Hypothalamus (tissue), 51 donors: ENCODE measurements at regions not wholly inside any gene's neighbourhood (a gene's known extent, or its start where the extent isn't known, plus 50 kb on each side); places are given as distances from the start of the nearest gene placed in this dataset.

Source experiments
- DNase-seq, 51 donors: peaks; one replicate each; lab custom pipeline; 2025; lab: John Stamatoyannopoulos, UW

DNA sequence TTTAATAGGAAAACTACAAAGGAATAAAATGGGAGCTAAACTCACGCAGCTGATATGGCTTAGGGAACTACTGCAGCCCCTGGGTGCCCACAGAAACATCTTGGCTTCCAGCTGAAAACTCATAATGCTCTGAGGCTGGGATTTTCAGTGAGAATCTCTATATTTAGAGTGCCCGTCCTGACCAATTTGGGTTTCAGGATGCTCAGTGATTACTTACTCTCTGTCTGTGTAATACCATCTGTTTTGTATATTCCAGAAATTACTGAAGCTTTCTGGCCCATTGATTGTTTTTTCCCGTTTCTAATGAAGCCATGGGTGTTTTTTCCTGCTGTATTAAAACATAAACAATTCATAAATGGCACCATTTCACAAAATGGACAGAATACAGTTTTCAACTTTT is 50.6 kb upstream of the ZNF385D start:
- DNase-seq: no peak

DNA sequence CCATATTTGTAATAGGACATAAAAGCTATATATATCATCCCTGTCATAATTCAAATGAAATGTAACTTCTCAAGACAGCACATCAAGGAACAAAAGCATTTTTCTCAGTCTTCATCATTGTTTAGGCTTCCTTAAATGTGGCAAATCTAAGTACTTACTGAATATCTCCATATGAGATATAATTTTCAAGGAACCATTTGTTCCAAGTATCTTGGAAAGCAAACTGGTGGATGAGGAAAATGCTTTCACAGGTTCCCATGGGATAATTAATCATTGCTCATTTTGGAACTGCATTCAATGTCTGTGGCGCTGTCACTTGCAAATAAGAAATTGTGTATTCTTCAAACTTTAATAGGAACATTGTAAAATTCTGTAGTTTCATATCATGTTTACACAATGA is 52.6 kb upstream of the ZNF385D start:
- no peak for DNase-seq

DNA sequence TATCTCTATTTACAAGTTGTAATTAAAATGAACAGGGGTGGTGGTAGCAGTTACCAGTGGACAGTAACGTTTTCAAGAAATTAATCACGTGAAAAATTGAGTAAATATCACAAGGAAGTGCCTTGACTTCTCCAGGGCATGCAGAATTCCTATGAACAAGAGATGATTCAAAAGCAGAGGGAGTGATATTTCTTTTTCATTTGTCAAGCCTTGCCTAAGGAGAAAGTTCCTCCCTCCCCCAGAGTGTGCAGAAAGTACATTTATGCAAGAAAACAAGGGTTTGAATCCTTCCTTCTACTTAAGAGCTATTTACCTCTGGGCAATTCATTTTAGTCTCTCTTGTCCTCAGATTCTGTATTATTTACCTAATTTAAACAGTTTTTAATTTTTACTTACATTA is 53.3 kb upstream of the ZNF385D start:
- DNase-seq: no peak

DNA sequence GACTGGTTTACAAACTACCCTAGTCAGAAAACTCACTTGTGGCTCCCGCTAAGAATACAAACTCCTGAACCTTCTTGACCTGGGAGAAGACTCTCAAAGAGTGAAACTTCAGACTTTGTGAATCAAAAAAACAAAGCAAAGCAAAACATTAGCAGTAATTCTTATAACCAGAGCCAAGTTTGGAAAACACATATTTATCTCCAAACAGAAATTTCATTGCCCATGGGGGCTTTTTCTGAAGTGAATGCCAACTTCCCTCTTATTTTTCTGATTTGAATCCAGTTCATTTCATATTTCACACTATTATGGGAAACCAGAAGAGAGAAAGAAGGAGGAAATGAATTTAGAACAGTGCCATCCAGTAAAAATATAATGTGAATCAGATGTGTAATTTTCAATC is 55.7 kb upstream of the ZNF385D start:
- no peak for DNase-seq

DNA sequence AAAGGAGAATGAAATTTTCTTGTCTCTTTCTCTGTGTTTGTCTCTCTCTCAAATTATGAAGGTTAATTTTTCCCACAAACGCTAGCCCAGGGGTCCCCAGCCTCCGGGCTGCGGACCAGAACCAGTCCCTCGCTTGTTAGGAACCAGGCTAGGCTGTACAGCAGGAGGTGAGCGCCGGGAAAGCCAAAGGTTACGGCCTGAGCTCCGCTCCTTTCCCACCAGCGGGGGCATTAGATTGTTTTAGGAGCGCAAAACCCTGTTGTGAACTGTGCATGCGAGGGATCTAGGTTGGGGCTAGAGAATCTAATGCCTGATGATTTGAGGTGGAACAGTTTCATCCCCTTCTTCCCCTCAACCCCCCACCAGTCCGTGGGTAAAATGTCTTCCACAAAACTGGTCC is 74.7 kb upstream of the ZNF385D start:
- DNase-seq: no peak

DNA sequence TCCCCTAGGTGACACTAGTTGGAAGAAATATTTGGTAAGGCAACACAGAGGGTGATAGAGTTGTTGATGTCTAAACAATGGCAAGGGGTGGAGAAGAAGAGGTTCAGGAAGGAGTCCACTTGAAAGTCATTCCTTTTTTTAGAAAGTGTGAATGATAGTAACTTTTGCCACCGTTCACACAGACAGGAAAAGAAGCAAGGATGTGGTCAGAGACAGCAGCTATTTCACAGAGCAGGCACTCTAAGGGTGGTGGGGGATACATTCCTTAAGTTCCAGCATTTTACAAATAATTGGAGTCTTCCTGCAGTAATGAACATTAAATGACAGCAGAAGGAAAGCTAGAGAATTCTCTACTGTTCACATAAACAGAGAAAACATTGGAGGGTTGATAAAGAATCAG is 75.4 kb upstream of the ZNF385D start:
- DNase-seq: no peak

DNA sequence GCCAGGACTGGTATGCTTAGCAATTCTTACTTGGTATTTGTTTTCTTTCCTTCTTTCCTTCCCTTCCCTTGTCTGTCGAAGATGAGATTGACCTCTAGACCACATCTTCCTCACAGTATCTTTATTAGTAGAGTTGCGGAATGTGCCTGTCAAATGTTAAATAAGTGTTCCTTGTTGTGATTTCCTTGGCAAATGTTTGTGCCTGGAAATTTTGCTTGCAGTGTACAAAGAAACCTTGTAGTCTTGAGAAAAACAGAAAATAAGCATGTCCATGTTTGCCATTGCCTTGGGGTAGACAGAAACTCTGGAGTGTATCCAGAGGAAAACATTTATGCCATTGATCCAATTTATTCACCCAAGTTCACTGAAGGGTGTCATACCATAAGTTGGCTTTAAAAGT is 79.5 kb upstream of the ZNF385D start:
- no peak for DNase-seq

DNA sequence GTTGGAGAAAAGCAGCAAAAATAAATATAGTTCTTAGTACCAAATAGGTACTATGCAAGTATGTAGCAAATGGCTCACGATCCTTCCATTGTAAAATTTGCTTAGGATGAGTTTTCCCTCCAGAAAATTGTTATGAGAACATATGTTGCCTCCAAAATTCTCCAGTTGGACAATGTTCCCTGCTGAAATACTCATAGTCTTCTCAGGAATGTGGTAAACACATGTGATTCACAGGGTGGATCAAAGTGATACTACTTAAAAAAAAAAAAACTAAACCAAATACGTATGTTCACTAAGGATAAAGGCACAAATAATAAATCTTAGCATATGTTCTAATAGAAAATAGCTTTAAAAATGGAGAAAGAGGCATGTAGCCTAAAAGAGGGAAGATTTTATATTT is 84.3 kb upstream of the ZNF385D start:
- DNase-seq: no peak

DNA sequence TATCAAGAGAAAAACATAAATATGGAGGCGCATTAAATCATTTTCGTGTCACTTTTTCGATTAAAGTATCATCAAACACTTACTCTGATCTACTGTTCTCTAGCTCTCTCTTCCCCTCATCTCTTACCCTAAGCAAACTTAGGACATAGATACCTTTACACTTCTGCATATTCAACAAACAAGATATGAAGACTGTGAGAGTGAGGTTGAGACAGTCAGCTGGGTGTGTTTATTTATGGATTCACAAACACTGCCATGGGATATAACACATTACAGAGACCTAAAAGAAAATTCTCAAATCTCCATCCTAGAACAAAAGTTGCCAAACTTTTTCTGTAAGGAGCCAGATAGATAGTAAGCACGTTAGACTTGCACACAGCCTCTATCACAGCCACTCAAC is 85.2 kb upstream of the ZNF385D start:
- no peak for DNase-seq

DNA sequence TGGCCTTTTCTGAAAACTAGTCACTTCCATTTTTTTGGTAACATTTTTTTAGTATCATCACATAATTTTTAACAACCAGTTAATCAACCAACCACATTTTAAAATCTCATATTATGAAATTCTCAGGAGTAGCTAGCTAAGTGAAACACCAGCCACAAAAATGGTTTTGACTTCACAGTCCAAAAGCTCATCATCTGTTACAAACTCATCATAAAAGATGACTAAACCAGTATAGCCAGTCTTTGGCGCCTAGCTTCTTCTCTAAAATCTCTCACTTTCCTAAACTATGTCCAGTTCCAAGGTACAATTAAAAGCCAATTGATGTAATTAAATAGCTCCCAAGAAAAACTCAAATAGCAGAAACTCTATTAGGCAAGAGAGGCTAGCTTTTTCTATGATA is 88.2 kb upstream of the ZNF385D start:
- DNase-seq: no peak

DNA sequence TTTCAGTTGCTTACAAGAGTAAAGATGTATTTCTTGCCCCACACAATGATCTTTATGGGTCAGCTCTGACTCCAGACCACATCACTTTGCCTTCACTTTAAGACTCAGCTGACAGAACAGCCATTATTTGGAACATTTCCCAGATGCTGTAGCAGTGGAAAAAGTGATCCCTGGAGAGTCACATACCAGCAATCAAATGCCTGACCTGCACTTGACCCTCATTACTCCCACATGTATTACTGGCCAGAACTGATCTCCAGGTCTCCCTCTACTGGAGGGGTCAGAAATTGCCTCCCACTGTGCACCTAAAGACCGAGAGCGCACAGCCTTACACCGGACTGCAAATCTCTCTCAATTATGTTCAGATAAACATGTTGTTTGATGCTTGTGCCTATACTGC is 88.6 kb upstream of the ZNF385D start:
- no peak for DNase-seq

DNA sequence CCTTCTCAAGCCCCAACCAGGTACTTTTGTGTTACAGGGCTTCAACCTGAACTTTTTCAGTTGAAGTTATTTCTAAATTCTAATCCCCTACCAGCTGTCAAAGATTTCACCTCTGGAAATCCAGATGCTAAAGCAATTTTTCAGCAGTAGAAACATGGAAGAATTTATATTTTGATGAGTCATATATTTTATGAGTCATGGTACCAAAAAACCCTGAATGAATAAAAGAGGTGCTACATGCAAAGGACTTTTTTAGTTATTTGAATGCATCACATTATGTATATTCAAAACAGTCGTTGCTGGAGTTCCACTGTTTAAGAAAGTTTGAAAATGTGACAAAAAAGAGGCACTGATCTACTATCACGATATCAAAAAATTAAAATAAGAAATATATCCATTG is 96.0 kb upstream of the ZNF385D start:
- DNase-seq: no peak

DNA sequence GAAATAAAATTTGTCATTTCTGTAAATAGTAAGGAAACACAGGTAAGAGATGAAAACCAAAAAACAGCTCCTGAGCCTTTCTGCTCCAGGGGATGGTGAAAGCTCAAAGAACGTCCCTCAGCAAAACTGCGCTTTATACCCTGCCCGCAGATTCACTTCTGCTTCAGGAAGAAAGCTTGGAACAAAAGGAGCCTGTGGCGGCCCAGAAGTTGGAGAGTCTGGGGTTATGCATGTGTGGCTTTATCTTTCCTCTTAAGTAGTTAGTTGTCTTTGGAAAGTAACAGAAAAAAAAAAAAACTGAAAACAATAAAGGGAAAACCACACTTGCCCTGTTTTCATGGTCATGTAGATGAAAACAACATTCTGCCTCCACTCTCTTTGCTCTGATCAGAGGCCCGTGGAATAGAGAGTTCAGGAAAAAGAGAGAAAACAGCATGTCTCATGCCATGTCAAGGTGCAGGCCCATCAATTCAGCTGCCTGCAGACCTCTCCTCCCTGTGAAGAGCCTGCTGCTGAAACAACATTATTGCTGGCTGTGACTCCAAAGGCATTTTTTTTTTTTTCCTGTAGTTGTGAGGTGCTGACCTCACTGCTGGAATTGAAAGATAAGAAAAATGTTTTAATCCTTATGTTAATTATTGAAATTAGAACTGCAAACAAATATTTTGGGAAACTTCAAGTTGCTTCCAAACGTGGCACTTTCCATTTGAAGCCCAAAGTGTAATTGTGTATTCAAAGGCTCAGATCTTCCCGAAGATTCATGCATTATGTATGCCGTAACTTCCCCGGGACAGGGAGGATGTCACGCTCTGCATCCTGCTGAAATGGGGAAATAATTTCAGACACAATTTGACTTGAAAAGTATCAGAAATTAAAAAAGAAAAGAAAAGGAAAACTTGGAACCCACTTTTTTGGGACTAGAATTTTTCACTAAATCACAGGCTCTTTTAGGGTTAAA is 108.4 kb upstream of the ZNF385D start:
- no peak for DNase-seq

DNA sequence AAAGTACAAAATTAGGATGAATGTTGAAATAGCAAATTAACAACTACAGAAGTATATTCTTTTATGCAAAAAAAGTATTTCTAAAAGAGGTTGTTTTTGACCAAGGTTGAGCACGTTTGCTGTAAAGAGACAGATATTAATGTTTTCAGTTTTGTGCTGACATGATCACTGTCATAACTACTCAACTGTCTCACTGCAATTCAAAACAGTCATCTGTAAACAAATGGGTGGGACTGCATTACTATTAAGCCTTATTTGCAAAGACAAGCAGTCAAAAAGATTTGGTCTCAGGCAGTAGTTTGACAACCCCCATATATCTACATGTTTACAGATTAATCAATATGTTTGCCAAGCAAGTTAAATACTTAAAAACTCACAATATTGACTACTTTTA is 109.1 kb upstream of the ZNF385D start:
- DNase-seq: no peak

DNA sequence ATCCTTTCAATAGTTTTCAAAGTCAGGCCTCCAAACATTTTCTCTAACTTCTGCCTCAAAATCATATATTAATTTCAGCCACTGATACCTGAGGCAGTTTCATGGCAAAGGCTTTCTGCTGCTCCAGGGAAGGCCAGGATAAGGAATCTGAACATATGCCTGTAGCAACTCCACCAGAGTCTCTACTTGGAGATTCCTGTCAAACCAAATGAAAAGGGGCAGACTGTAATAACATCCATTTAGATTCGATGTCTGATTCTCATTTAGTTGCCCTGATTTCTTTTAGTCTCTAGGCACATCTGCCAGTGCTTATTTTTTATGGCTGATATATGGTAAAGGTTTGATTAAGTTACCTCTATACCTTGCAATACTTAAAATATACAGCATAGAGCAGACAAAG is 109.6 kb upstream of the ZNF385D start:
- DNase-seq: no peak

DNA sequence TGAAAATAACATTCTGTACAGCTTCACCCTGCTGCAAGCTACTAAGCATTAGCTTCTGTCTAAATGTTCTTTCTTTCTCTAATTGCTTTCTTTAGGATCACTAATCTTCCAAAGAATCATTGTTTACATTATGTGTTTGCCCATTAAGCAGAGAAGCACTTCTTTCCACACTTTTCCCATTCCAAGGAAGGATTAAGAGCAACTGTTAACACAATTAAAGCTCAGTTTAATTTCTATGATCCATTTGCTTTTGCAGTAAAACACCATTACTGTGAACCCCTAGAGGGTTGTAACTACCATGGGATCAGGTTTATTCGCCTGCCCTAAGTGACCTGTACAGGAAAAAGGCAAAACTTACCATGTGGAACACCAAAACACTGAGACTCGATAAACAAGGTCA is 125.8 kb upstream of the ZNF385D start:
- DNase-seq: no peak

DNA sequence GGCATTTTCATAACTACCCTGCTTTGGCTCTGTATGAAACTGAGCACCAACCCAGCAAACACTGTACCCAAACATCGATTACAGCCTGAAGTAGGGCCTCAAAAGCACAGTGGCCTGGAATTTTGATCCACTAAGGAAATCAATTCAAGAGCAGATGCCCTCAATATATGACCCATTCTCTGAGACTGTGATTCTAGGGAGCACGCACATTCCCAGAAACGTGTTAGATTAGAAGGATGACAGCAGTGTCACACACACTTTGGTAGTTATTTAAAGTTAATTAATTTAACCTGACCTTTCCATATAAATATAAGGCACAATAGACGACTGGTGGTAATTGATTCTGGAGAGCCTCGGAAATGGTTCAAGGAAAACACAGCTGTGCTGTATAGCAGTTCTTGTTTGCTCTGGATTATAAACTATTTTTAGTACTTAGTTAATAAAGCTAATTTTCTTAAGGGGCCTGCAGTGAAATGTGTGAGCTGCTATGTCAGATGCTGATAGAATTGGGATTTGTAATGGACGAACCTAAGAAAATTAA is 126.3 kb upstream of the ZNF385D start:
- no peak for DNase-seq

DNA sequence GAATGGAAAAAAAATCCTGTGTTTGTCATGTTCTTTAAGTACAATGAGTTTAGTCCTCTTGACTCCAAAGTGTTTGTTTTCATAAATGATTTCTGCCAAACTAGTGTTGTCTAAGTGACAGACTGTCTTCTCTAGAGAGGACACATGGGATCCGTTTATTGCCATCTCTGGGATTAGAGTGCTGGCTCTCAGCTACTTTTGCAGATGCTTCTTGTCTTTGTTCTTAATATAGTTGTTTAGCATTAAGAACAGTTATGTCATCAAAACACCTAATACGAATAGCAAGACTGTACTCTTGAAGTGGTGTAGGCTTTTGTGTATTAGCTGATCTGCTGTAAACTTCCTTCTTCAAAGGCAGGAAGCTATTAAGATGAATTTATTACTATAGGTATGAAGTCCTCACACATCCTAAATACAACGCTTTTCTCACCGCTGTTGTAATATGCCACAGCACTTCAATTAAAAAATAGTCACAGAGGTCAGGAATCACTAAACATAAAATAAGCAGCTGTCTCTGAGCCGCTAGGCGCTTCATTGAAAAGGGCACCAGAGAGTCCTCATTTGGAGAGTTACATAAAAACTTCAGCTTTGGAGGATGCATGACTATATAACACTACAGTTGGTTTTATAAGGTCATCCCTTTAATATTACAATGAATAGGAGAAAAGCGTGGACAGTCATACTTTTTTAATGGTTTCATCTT is 128.3 kb upstream of the ZNF385D start:
- DNase-seq: no peak

DNA sequence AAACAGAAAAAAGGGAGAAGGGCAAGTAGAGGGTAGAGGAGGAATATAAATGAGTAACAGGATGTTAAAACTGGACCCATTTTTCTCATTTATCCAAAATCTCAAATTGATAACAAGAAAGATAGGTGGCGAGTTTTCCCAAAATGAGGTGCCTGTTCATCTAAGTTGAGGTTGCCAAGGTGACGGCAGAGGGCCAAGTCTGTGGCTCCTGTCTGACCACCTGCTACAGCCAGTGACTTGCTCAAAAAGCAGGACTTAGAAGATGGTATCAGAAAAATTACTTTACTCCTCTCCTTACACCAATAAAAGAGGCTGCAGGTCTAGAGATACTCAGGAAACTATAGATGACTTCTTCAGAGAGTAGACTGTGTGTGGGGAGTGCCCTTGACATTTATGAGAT is 137.6 kb upstream of the ZNF385D start:
- no peak for DNase-seq

DNA sequence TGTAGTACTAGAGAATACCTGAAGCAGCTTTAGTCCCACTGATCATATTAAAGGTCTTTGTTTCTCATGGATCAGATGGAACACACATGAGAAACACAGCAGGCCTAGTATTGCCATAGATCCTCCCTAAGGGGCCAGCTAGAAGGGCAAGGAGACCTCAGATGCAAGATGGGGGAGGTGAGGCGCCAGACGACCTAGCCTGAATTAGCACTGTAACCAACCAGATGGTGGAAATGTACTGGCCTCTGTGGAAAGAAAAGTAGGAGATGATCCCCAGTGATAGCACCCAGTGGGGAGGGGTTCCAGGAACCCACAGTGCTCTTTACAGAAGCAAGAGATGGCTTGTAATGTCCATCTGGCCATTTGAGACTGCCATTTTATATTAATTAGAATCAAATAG is 138.2 kb upstream of the ZNF385D start:
- DNase-seq: no peak

DNA sequence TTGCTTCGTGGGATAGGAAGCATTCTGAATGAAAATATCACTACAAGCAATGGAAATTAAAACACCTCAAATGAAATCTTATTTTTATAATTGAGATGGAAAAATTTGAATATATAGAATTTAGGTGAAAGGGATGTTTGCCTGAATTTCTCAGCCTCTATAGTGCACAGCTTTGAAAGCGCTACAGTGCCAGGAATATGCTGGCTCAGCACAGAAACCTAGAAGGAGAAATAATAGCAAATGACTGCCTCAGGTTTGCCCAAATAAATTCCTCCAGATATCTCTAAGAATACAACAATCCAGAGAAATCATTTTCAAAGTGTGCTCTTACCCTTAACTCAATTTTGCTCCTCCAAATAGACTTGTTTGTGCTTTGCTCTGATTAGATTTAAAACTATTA is 141.1 kb upstream of the ZNF385D start:
- no peak for DNase-seq

DNA sequence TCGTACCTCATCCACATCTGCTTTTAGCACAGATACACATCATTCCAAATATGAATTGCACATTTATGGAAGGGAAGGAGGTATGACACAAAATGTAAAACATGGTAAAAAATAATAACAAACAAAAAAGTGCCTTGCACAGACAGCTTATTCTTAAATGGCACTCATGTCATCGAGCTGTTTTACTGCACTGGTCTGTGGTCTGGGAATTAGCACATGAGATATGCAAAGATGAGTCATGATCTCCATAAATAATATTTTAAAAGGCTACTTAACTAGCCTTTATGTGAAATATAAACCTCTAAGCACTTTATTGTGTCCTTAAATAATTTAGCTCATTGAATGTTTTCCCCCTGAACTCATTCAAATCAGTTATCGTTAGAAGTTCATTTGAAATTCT is 142.2 kb upstream of the ZNF385D start:
- no peak for DNase-seq
